MG63 (cell line): ENCODE measurements at regions not wholly inside any gene's neighbourhood (a gene's known extent, or its start where the extent isn't known, plus 50 kb on each side); places are given as distances from the start of the nearest gene placed in this dataset.

ENCODE experiments used
- DNase-seq: peaks from one replicate; pipeline ENCODE4 v3.0.0-alpha.2; 2020
- H3K27me3 ChIP-seq: fragments of 250-450 bp; sonication (Bioruptor Pico); 2 replicates; pipeline ENCODE4 v1.5.1; 2020; ENCODE audit warnings: mild to moderate bottlenecking, moderate library complexity
- H3K36me3 ChIP-seq: fragments of 250-450 bp; sonication (Bioruptor Pico); 2 replicates; pipeline ENCODE4 v1.5.1; 2020; ENCODE audit warnings: mild to moderate bottlenecking, moderate library complexity
- H3K4me3 ChIP-seq: fragments of 250-450 bp; sonication (Bioruptor Pico); 2 replicates; pipeline ENCODE4 v1.5.1; 2020; ENCODE audit warnings: mild to moderate bottlenecking, moderate library complexity
- H3K9me3 ChIP-seq: fragments of 250-450 bp; sonication (Bioruptor Pico); 2 replicates; pipeline ENCODE4 v1.5.1; 2020; ENCODE audit warnings: mild to moderate bottlenecking, moderate library complexity

DNA sequence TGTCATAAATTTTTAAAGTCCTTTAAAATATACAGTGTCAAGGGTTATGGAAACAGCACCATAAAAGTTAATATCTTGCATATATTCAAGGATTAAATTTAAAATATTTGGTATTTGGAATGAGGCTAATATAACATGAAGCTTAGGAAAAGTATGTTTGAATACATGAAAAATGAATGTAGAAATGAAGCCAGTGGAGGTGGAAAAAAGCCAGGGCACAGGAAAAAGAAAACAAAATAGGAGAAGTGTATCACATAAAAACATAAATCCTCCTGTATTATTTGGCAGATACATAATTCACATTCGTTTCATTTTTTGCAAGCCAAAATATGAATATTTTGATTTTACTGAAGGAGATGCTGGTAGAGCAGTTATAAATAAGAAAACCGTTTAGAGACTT, 587.0 kb upstream of the ZNF608 start:
- no peak overlapping the region for H3K4me3 ChIP-seq
- DNase-seq: no peak
- no peaks in the 10 kb centered on the region for H3K9me3 ChIP-seq
- no peaks in the 10 kb centered on the region for H3K36me3 ChIP-seq
- no peaks in the 10 kb centered on the region for H3K27me3 ChIP-seq

DNA sequence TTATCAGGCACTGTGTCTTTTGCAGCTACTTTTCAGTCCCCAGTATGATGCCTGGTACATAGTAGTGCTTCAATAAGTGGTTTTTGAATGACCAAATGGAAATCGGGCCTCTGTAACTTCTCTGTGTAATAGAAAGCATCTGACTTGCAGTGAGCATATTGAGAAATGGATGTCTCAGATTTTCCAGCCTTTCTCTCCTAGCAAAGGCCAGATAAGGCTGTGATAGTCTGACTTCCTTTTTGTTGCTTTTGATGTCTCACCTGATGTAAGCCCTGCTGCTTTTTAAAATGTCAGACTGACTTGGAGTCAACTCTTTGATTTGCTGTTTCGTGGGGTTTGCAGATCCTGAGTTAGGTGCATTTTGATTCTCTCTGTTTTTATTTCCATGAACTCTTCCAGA, 590.0 kb upstream of the ZNF608 start:
- H3K4me3 ChIP-seq: no peak overlapping the region
- DNase-seq: no peak
- H3K36me3 ChIP-seq: no peaks in the 10 kb centered on the region
- H3K27me3 ChIP-seq: no peaks in the 10 kb centered on the region
- H3K9me3 ChIP-seq: no peaks in the 10 kb centered on the region

DNA sequence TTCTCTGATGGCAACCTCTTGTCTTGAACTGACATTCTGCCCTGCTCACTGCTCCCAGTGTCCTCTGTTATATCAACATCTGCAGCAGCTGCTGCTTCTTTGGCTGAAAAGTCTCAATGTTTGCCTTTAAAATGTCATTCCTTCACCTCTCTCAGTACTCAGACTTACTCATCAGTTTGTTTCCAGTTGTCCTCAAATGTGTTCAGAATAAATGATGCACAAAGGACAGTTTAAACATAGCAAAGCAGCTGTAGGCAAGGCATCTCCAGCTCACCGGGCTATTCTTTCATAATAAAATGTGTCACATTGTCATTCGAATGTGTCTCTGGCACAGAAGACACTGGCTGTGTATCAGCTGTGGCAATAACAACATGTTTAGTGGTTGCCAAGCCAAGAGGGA, 590.9 kb upstream of the ZNF608 start:
- no peak for DNase-seq
- no peaks in the 10 kb centered on the region for H3K27me3 ChIP-seq
- H3K9me3 ChIP-seq: no peaks in the 10 kb centered on the region
- H3K4me3 ChIP-seq: no peak overlapping the region
- H3K36me3 ChIP-seq: no peaks in the 10 kb centered on the region

DNA sequence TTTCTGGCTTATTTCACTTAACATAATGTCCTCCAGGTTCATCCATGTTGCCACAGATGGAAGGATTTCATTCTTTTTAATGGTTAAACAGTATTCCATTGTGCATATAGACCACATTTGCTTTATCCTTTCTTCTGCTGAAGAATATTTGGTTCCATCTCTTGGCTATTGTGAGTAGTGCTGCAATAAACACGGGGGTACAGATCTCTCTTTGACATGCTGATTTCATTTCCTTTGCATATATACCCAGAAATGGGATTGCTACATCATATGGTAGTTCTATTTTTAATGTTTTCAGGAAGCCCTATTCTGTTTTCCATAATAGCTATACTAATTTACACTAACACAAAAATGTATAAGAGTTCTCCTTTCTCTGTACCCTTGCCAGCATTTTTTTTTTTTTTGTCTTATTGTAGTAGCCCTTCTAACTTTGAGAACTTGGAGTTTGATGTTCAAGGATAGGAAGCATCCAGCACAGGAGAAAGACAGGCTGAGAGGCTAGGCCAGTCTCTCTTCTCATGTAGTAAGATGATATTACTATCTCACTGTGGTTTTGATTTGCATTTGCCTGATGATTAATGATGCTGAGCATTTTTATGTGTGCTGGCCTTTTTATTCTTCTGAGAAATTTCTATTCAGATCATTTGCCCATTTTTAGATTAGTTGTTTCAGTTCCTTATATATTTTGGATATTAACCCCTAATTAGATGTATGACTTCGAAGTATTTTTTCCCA, 592.2 kb upstream of the ZNF608 start:
- Histone ChIP-seq H3K4me3 (no peak overlapping the region), H3K9me3 (no peaks in the 10 kb centered on the region), H3K27me3 (no peaks in the 10 kb centered on the region), H3K36me3 (no peaks in the 10 kb centered on the region)
- no peak for DNase-seq

DNA sequence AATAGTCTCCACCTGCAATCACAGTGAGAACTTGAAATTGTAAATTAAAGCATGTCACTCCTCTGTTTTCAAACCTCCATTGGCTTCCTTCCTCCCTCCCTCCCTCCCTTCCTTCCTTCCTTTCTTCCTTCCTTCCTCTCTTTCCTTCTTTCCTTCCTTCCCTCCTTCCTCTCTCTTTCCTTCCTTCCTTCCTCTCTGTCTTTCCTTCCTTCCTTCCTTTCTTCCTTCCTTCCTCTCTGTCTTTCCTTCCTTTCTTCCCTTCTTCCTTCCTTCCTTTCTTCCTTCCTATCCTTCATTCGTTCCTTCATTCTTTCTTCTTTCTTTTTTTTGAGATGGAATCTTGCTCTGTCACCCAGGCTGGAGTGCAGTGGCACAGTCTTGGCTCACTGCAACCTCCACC, 595.0 kb upstream of the ZNF608 start:
- Histone ChIP-seq H3K4me3 (no peak overlapping the region), H3K36me3 (no peaks in the 10 kb centered on the region), H3K9me3 (no peaks in the 10 kb centered on the region), H3K27me3 (no peaks in the 10 kb centered on the region)
- no peak for DNase-seq

DNA sequence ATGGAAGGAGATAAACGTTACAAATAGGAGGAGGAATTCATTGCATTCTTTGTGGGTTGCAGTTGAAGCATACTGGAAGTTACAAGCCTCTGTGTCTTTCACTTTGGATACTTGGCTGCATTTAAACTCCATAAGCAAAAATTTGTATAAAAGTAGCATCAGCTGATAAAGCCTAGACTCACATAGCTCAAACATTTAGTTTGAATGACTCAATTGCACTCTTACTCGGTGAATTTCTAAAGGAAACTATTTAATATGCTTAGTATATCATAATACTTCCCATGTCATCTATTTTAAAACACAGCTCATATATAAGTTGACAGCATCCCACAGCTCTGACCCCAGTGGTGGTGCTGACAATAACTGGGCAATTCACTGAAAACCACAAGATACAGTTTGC, 596.6 kb upstream of the ZNF608 start:
- H3K9me3 ChIP-seq: no peaks in the 10 kb centered on the region
- no peaks in the 10 kb centered on the region for H3K27me3 ChIP-seq
- H3K36me3 ChIP-seq: no peaks in the 10 kb centered on the region
- H3K4me3 ChIP-seq: no peak overlapping the region
- no peak for DNase-seq

DNA sequence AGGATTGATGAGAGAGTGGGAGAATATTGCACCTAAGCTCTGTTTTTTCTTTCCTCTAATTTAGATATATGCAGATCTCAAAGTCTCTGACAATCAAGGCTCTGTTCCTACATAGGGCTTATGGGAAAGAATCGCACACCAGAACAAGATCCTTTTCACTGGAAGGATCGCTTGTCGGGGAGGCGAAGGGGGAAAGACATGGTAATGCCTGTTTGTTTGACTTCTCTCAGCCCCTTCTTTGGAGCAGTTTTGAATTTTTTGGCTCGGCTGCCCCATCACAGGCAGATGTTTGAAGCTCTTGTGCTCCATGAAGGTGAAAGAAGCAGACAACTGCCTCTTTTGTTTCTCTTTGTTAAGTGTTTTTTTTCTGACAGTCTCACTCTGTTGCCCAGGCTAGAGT, 599.9 kb upstream of the ZNF608 start:
- no peak for DNase-seq
- Histone ChIP-seq H3K9me3 (no peaks in the 10 kb centered on the region), H3K4me3 (no peak overlapping the region), H3K36me3 (no peaks in the 10 kb centered on the region), H3K27me3 (no peaks in the 10 kb centered on the region)

DNA sequence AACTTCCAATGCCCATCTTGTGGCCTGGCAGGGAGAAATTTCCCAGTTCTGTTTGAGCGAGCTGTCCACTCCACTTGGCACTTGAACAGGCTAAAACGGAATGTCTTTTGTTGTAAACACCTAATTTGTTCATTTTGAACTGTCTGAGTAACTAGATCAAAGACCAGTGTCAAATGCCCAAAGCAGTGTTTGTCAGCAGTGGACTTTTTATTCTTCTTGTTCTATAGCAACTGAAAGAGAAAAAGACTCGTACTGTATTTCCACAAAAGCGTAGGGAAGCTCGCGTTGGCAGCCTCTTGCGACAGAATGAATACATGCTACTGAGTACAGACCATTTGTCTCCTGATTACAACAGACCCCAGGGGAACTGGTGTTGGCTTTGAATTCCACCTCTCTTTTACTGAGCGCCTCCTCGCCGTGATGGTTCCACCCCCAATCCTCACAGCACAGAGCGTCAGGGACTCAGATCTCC, 601.8 kb upstream of the ZNF608 start:
- no peak for DNase-seq
- Histone ChIP-seq H3K9me3 (no peaks in the 10 kb centered on the region), H3K36me3 (no peaks in the 10 kb centered on the region), H3K4me3 (no peak overlapping the region), H3K27me3 (no peaks in the 10 kb centered on the region)

DNA sequence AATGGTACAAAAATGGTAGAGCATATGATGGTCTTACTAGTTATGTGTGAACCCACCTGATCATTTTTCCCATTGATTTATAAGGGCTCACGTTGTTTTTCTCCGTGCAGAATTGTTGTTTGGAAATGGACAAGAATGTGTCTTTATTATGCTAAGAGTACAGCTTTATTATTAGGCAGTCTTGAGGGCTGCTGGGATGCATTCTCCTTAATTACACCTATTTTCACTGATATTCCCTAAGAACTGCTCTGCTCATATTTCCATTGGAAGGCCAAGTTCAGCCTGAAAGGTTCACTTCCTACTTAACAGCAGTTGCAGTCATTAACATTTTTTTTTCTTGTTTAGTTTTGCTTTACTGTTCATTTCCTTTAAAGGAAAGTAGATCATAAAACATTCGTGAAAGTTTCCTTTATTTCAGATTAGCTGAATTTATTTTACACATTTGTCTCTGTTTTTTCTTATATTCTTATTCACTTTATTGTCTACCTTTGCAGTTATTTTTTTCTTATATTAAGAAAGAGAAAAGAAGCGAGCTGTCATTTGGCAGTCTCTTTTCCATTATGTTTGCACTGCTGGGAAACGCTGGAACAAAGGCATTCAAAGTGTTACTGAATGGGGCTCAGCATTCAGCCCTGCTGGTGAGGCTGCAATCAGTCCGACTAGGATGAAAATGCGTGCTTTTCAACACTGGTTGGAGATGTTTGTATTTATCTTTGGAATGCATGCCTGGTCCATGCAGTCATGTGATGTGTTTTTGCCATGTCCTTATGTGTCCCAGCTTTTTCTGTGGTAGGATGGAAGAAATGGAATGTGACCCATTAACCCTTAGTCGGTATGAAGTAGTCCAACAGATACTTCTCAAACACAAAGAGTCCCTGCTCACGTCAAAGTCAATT, 602.7 kb upstream of the ZNF608 start:
- no peak for DNase-seq
- Histone ChIP-seq H3K27me3 (no peaks in the 10 kb centered on the region), H3K9me3 (no peaks in the 10 kb centered on the region), H3K4me3 (no peak overlapping the region), H3K36me3 (no peaks in the 10 kb centered on the region)

DNA sequence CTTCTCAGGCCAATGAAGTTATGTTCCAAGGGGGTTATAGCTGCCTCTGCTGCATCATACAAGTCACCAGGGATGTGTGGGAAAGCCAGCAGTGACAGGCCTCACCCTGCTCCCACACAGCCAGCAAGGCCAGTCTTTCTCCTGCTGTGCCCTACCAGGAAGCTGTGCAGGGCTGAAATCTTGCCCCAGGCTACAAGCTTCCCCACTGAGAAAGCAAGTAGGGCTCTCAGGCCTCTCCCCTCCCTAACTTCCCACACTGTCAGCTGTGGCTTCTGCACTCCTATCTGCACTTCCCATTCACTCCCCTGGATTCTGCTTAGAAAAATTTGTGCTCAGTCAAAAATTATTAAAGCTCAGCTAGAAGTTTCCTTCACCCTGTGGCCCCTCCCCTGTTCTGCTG, 611.2 kb upstream of the ZNF608 start:
- Histone ChIP-seq H3K9me3 (peaks cover 14% of the 10 kb centered on the region), H3K4me3 (no peak overlapping the region), H3K27me3 (no peaks in the 10 kb centered on the region), H3K36me3 (no peaks in the 10 kb centered on the region)
- no peak for DNase-seq

DNA sequence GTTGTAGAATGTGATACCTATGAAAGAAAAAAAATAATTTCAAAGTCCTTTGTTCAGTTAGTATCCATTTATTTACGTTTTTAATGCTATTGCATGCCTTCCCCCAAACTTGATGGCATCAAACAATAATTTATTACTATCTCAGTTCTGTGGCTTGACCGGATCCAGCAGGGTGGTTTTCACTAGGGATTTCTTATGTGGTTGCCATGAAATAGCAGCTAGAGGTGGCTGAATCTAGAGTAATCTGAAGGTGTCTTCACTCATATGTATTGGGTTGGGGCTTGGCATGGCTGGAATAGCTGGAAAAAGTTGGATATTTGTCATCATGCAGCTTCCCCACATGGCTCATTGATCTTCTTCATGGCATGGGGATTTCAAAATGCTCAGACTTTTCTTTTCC, 619.3 kb upstream of the ZNF608 start:
- no peak for DNase-seq
- H3K27me3 ChIP-seq: no peaks in the 10 kb centered on the region
- no peak overlapping the region for H3K4me3 ChIP-seq
- H3K9me3 ChIP-seq: no peaks in the 10 kb centered on the region
- no peaks in the 10 kb centered on the region for H3K36me3 ChIP-seq

DNA sequence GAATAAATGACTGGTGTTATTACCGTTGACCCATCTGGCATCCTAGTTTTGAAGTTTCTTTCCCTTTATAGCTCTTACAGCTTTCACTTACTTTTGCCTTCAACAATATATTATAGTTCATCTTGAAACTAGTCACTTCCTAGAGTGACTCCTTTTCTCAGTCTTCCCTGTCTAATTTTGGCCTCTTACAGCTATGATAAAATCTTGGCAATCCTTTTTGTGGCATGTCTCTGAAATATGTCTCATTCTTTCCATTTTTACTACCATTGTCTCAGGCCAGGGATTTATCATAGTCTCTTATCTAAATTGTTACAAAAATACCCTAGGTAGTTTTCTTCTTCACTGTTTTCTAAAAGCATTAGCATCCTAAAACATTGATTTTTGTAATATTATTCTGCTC, 621.3 kb upstream of the ZNF608 start:
- no peak for DNase-seq
- H3K4me3 ChIP-seq: no peak overlapping the region
- no peaks in the 10 kb centered on the region for H3K9me3 ChIP-seq
- no peaks in the 10 kb centered on the region for H3K27me3 ChIP-seq
- no peaks in the 10 kb centered on the region for H3K36me3 ChIP-seq

DNA sequence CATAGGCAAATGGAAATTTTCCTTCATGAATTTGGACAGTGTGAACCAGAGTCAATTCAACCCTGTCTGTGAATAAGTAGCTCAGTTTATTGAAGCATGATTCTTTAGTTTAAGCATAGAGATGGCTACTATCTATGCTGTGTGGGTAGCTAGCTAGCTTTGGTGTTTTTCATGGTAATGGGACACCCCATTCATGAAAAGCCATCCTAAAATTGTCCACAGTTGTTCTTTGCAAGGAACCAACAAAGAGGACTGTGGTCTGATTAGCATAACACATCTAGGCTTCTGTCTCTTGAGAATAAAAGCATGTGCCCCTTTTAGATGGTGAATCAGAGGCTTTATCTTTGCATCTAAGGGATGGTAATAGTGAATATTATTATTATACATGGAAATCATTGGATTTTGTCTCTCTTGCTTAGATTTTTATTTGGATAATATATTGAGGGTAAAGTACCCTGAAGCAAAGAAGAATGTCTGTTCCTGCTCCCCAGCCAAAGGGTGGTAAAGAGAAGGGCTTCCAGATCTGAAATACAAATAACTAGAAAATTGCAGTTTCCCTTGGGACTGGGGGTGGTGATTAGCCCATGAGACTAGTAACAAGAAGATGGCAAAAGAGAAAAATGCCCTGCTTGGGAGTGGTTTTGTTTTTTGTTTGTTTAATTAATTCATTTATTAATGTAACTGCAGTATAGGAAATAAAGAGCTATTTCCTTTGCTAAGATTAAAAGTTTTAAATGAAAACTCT, 624.2 kb upstream of the ZNF608 start:
- H3K36me3 ChIP-seq: no peaks in the 10 kb centered on the region
- H3K4me3 ChIP-seq: no peak overlapping the region
- H3K27me3 ChIP-seq: no peaks in the 10 kb centered on the region
- no peak for DNase-seq
- no peaks in the 10 kb centered on the region for H3K9me3 ChIP-seq

DNA sequence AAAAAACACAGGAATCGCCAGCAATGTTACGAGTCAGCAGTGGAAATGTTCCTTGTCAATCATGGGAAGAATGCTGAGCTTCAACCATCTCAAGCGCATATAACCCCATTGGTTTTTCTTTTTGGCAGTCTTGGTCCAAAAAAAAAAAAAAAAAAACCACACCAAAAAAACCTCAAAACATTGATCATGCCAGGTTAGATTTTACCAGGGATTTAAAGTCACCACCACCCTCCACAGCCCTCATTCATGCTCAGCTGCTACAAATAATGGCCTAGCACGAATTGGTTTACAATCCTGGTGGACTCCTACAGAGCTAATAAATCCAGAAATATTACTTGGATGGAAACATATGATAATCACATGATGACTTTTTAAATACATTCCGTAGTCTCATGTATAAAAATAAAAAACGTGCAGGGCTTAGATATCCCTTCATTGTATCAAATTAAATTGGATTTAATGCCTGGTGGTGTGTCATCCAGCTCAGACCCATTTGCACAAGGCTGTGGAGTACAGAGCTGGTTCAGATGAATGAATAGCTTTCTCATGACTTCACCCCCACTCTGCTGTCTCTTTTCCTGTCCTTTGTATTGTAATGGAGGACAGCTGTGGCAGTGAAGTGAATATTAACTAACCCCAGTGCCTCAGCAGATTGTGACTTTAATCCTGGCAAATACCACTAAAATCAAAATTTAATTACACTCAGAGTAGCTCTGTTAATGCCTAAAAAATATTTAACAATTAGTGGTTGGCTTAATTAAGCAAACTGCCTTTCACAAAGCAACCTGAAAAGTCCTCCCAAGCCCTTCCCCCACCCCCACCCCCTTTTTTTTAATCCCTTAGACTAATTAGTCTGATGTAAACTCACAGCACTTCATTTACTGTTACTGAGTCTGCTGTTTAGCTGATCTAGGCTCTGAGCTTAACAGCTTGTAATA, 626.5 kb upstream of the ZNF608 start:
- Histone ChIP-seq H3K4me3 (no peak overlapping the region), H3K9me3 (no peaks in the 10 kb centered on the region), H3K36me3 (no peaks in the 10 kb centered on the region), H3K27me3 (no peaks in the 10 kb centered on the region)
- DNase-seq: no peak

DNA sequence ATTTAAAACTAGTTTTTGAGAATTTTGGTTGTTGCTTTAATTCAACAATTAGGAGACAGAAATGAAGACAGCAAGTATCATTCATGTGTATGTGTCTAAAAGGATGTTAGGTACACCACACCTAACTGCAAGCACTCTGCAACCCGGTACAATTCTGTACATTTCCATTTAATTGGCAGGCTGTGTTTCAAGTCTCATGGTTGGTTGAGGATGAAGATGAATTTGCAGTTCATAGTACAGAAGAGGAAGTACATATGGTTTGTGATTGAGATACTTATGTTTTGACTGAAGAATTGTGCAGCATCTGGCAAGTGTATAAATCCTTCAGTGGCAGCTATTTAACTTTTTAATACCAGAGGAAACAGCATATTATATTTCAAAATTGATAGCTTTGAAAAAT, 628.7 kb upstream of the ZNF608 start:
- H3K36me3 ChIP-seq: no peaks in the 10 kb centered on the region
- DNase-seq: no peak

DNA sequence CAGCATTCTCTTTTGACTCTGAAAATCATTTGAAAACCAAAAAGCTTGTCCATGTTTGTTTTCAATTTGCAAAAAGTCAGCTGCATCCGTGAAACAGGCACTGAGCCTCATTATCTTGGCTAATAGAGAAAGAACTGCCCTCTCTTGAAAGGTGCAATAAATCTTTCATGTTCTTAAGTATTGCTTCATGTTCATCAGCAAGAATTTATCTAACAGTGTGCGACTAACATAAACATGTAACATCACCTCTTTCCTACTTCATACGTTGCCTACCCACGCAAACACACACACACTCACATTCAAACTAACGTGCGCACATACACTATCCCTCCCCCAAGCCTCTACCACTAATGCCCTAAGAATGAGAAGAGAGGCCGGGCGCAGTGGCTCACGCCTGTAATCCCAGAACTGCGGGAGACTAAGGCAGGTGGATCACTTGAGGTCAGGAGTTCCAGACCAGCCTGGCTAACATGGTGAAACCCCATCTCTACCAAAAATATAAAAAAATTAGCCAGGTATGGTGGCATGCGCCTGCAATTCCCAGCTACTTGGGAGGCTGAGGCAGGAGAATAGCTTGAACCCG, 629.7 kb upstream of the ZNF608 start:
- Histone ChIP-seq H3K4me3 (no peak overlapping the region), H3K36me3 (no peaks in the 10 kb centered on the region), H3K27me3 (no peaks in the 10 kb centered on the region), H3K9me3 (no peaks in the 10 kb centered on the region)
- no peak for DNase-seq

More for the DNA sequence above, 628.7 kb upstream of the ZNF608 start:
- H3K9me3 ChIP-seq: no peaks in the 10 kb centered on the region
- H3K4me3 ChIP-seq: no peak overlapping the region
- no peaks in the 10 kb centered on the region for H3K27me3 ChIP-seq
